ENCODE measurements at regions not wholly inside any gene's neighbourhood (a gene's known extent, or its start where the extent isn't known, plus 50 kb on each side); places are given as distances from the start of the nearest gene placed in this dataset.

- Histone ChIP-seq H3K36me3 (ENCODE audit: control insufficient read depth in 4 of 4, insufficient read depth in 4 of 4, low read length in 3 of 4) (no peaks in the 10 kb centered on the region), H3K4me3 (ENCODE audit: control insufficient read depth in 1 of 7, extremely low read depth in 1 of 7, insufficient read depth in 4 of 7, low read depth in 2 of 7, low read length in 6 of 7) (no peak overlapping the region), H3K27me3 (replicated peaks in 2 of 5; ENCODE audit: control insufficient read depth in 4 of 5, insufficient read depth in 5 of 5, low read length in 4 of 5) (no peaks in the 10 kb centered on the region), H3K9me3 (ENCODE audit: control extremely low read depth in 1 of 5, control insufficient read depth in 4 of 5, insufficient read depth in 2 of 5, low read depth in 1 of 5, low read length in 4 of 5) (peaks cover 0 to 14% (median 2%) of the 10 kb centered on the region in 5 experiments), H3K4me1 (ENCODE audit: control extremely low read depth in 1 of 4, control insufficient read depth in 4 of 4, insufficient read depth in 4 of 4, low read length in 3 of 4) (no peaks in the 10 kb centered on the region), H3K27ac (ENCODE audit: insufficient read depth in 1 of 2, low read depth in 1 of 2, low read length in 2 of 2, poor library complexity in 1 of 2, severe bottlenecking in 2 of 2) (no peak overlapping the region)
- no peak for DNase-seq
- ChIA-PET POLR2A (no interaction called here), CTCF (no interaction called here)
- no CpG with 5 or more reads among the region's 1 CpG for WGBS (ENCODE audit: insufficient coverage)
Observed at GRCh38 chr9:107914151-107914550, 424.6 kb upstream of the KLF4 start.

GRCh38 chr9:107907715-107908114 is 418.1 kb upstream of the KLF4 start:
- no peak overlapping the region for H3K4me3 ChIP-seq (ENCODE audit: control insufficient read depth in 1 of 7, extremely low read depth in 1 of 7, insufficient read depth in 4 of 7, low read depth in 2 of 7, low read length in 6 of 7)
- no peak for DNase-seq
- no peaks in the 10 kb centered on the region for H3K36me3 ChIP-seq (ENCODE audit: control insufficient read depth in 4 of 4, insufficient read depth in 4 of 4, low read length in 3 of 4)
- H3K27ac ChIP-seq (ENCODE audit: insufficient read depth in 1 of 2, low read depth in 1 of 2, low read length in 2 of 2, poor library complexity in 1 of 2, severe bottlenecking in 2 of 2): no peak overlapping the region
- 100% methylated on average over 1 of the region's 1 CpG for WGBS (ENCODE audit: insufficient coverage)
- ChIA-PET CTCF (no interaction called here), POLR2A (no interaction called here)
- H3K4me1 ChIP-seq (ENCODE audit: control extremely low read depth in 1 of 4, control insufficient read depth in 4 of 4, insufficient read depth in 4 of 4, low read length in 3 of 4): peaks cover 0 to 12% (median 4%) of the 10 kb centered on the region in 4 experiments
- H3K27me3 ChIP-seq (replicated peaks in 2 of 5; ENCODE audit: control insufficient read depth in 4 of 5, insufficient read depth in 5 of 5, low read length in 4 of 5): no peaks in the 10 kb centered on the region
- H3K9me3 ChIP-seq (ENCODE audit: control extremely low read depth in 1 of 5, control insufficient read depth in 4 of 5, insufficient read depth in 2 of 5, low read depth in 1 of 5, low read length in 4 of 5): peaks cover 0 to 2% (median 0%) of the 10 kb centered on the region in 5 experiments

GRCh38 chr9:107907255-107907654 is 417.7 kb upstream of the KLF4 start:
- Histone ChIP-seq H3K27me3 (replicated peaks in 2 of 5; ENCODE audit: control insufficient read depth in 4 of 5, insufficient read depth in 5 of 5, low read length in 4 of 5) (no peaks in the 10 kb centered on the region), H3K4me1 (ENCODE audit: control extremely low read depth in 1 of 4, control insufficient read depth in 4 of 4, insufficient read depth in 4 of 4, low read length in 3 of 4) (peaks cover 0 to 12% (median 4%) of the 10 kb centered on the region in 4 experiments), H3K36me3 (ENCODE audit: control insufficient read depth in 4 of 4, insufficient read depth in 4 of 4, low read length in 3 of 4) (no peaks in the 10 kb centered on the region), H3K9me3 (ENCODE audit: control extremely low read depth in 1 of 5, control insufficient read depth in 4 of 5, insufficient read depth in 2 of 5, low read depth in 1 of 5, low read length in 4 of 5) (peaks cover 0 to 3% (median 0%) of the 10 kb centered on the region in 5 experiments), H3K27ac (ENCODE audit: insufficient read depth in 1 of 2, low read depth in 1 of 2, low read length in 2 of 2, poor library complexity in 1 of 2, severe bottlenecking in 2 of 2) (no peak overlapping the region), H3K4me3 (ENCODE audit: control insufficient read depth in 1 of 7, extremely low read depth in 1 of 7, insufficient read depth in 4 of 7, low read depth in 2 of 7, low read length in 6 of 7) (no peak overlapping the region)
- POLR2A ChIA-PET: no interaction called here
- CTCF ChIA-PET: no interaction called here
- peak in 2 of 3 donors; percentile 9 to 24 for DNase-seq
- WGBS (ENCODE audit: insufficient coverage): 90% methylated on average over 3 of the region's 3 CpGs

DNA sequence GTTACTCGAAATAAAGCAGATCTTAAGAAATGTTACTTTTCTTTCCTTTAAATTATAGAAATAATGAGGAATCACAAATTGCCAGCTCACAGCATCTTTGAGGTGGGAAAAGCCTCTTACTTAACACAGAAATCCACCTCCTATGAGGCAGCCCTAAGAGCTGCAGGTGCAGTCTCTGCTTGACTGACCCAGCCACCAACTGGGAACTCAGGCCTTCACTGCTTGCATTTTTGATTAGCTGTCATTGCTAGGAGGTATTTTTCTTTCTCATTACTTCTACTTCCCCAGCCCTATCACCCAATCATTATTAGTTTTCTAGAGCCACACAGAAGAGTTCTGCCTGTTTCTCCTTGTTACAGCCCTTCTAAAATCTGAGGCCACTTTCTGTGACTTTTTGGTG is 416.5 kb upstream of the KLF4 start:
- no peak overlapping the region for H3K4me3 ChIP-seq (ENCODE audit: control insufficient read depth in 1 of 7, extremely low read depth in 1 of 7, insufficient read depth in 4 of 7, low read depth in 2 of 7, low read length in 6 of 7)
- peak in 1 of 3 donors; percentile 8 for DNase-seq
- no peaks in the 10 kb centered on the region for H3K27me3 ChIP-seq (replicated peaks in 2 of 5; ENCODE audit: control insufficient read depth in 4 of 5, insufficient read depth in 5 of 5, low read length in 4 of 5)
- ChIA-PET CTCF (no interaction called here), POLR2A (no interaction called here)
- H3K27ac ChIP-seq (ENCODE audit: insufficient read depth in 1 of 2, low read depth in 1 of 2, low read length in 2 of 2, poor library complexity in 1 of 2, severe bottlenecking in 2 of 2): no peak overlapping the region
- H3K9me3 ChIP-seq (ENCODE audit: control extremely low read depth in 1 of 5, control insufficient read depth in 4 of 5, insufficient read depth in 2 of 5, low read depth in 1 of 5, low read length in 4 of 5): peaks cover 0 to 9% (median 2%) of the 10 kb centered on the region in 5 experiments
- no peaks in the 10 kb centered on the region for H3K36me3 ChIP-seq (ENCODE audit: control insufficient read depth in 4 of 4, insufficient read depth in 4 of 4, low read length in 3 of 4)
- WGBS (ENCODE audit: insufficient coverage): no CpG with 5 or more reads among the region's 1 CpG
- H3K4me1 ChIP-seq (ENCODE audit: control extremely low read depth in 1 of 4, control insufficient read depth in 4 of 4, insufficient read depth in 4 of 4, low read length in 3 of 4): peaks cover 0 to 12% (median 4%) of the 10 kb centered on the region in 4 experiments

DNA sequence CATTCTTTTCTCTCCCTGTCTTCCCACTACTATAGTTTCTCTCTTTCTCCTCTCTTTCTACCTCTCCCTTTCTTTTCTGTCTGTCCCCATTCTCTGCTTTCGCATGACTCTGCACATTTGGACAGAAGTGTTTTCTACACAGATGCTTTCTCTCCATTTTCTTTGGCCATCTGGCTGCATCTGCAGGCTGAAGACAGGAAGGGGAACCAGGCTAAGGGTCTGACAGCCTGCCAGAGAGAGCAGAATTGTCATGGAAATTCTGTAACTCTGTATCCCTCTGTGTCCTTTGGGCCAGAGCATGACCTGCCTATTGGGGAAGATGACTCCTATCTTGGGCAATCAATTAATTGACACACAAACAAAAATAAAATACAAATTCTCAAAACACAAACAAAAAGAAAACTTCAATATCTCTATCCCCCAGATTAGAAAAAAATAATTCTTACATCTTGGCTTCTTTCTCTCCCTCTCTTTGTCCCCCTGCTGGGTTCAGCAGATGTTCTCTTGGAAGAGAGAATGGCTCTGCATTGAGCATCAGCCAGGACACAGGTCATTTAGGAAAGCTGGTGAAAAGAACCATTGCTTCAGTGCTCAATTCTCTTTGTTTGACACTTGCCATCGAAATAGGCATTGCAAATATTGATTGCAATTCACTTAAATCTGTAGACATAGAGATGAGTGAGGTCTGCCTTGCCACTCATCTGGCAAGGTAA is 415.9 kb upstream of the KLF4 start:
- H3K9me3 ChIP-seq (ENCODE audit: control extremely low read depth in 1 of 5, control insufficient read depth in 4 of 5, insufficient read depth in 2 of 5, low read depth in 1 of 5, low read length in 4 of 5): peaks cover 0 to 9% (median 2%) of the 10 kb centered on the region in 5 experiments
- H3K27me3 ChIP-seq (replicated peaks in 2 of 5; ENCODE audit: control insufficient read depth in 4 of 5, insufficient read depth in 5 of 5, low read length in 4 of 5): no peaks in the 10 kb centered on the region
- ChIA-PET POLR2A (no interaction called here), CTCF (no interaction called here)
- H3K4me3 ChIP-seq (ENCODE audit: control insufficient read depth in 1 of 7, extremely low read depth in 1 of 7, insufficient read depth in 4 of 7, low read depth in 2 of 7, low read length in 6 of 7): no peak overlapping the region
- no peaks in the 10 kb centered on the region for H3K36me3 ChIP-seq (ENCODE audit: control insufficient read depth in 4 of 4, insufficient read depth in 4 of 4, low read length in 3 of 4)
- no peak overlapping the region for H3K27ac ChIP-seq (ENCODE audit: insufficient read depth in 1 of 2, low read depth in 1 of 2, low read length in 2 of 2, poor library complexity in 1 of 2, severe bottlenecking in 2 of 2)
- DNase-seq: peak in 2 of 3 donors; percentile 60 to 84
- 70% methylated on average over 2 of the region's 2 CpGs for WGBS (ENCODE audit: insufficient coverage)
- peaks cover 0 to 12% (median 4%) of the 10 kb centered on the region in 4 experiments for H3K4me1 ChIP-seq (ENCODE audit: control extremely low read depth in 1 of 4, control insufficient read depth in 4 of 4, insufficient read depth in 4 of 4, low read length in 3 of 4)

DNA sequence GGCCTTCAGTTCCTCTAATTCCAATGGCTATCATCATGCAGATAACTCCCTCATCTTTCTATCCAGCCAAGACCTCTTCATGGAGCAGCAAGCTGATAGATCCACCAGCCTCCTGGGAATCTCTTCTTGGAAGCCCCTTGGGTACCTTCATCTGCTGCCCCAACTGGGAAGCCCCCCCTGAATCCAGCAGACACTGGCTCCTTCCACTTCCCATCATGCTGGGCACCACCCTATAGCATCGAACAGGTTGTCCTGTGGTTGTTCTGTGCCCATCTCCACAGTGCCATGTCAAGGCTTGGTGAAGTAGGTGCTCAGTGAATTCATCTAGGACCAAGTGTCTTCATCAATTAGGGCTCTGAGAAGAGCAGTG is 410.4 kb upstream of the KLF4 start:
- no peak for DNase-seq
- Histone ChIP-seq H3K36me3 (ENCODE audit: control insufficient read depth in 4 of 4, insufficient read depth in 4 of 4, low read length in 3 of 4) (no peaks in the 10 kb centered on the region), H3K27ac (ENCODE audit: insufficient read depth in 1 of 2, low read depth in 1 of 2, low read length in 2 of 2, poor library complexity in 1 of 2, severe bottlenecking in 2 of 2) (no peak overlapping the region), H3K27me3 (replicated peaks in 2 of 5; ENCODE audit: control insufficient read depth in 4 of 5, insufficient read depth in 5 of 5, low read length in 4 of 5) (no peaks in the 10 kb centered on the region), H3K4me3 (ENCODE audit: control insufficient read depth in 1 of 7, extremely low read depth in 1 of 7, insufficient read depth in 4 of 7, low read depth in 2 of 7, low read length in 6 of 7) (no peak overlapping the region), H3K9me3 (ENCODE audit: control extremely low read depth in 1 of 5, control insufficient read depth in 4 of 5, insufficient read depth in 2 of 5, low read depth in 1 of 5, low read length in 4 of 5) (peaks cover 0 to 9% (median 0%) of the 10 kb centered on the region in 5 experiments), H3K4me1 (ENCODE audit: control extremely low read depth in 1 of 4, control insufficient read depth in 4 of 4, insufficient read depth in 4 of 4, low read length in 3 of 4) (peaks cover 0 to 4% (median under 1%) of the 10 kb centered on the region in 4 experiments)
- ChIA-PET POLR2A (no interaction called here), CTCF (no interaction called here)
- WGBS (ENCODE audit: insufficient coverage): 100% methylated on average over 1 of the region's 1 CpG

DNA sequence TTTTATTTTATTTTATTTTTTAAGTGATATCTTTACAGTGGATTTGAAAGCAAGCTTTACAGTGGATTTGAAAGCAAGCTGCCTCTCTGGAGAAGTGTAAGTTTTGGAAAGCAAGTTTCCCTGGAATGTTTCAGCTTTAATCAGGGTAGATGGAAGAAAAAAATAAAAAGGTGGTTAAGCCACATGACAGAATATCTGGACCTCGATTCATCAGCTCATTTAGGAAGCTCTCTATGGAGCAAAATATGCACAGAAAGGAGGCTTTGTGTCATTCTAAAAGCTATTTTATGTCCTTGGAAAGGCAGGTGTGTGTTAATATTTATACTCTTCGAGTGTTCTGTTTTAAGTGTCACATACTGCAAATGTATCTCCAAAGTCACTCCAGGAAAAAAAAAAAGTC is 409.2 kb upstream of the KLF4 start:
- POLR2A ChIA-PET: interaction anchor here (0.6 kb wide), 1 partner anchor 32 kb away, joined by 7 read pairs; no protein-coding TSS in a partner anchor
- no peak for DNase-seq
- WGBS (ENCODE audit: insufficient coverage): no CpG with 5 or more reads among the region's 2 CpGs

More for the DNA sequence above, 409.2 kb upstream of the KLF4 start:
- H3K4me1 ChIP-seq (ENCODE audit: control extremely low read depth in 1 of 4, control insufficient read depth in 4 of 4, insufficient read depth in 4 of 4, low read length in 3 of 4): no peaks in the 10 kb centered on the region
- H3K27me3 ChIP-seq (replicated peaks in 2 of 5; ENCODE audit: control insufficient read depth in 4 of 5, insufficient read depth in 5 of 5, low read length in 4 of 5): no peaks in the 10 kb centered on the region
- no peaks in the 10 kb centered on the region for H3K36me3 ChIP-seq (ENCODE audit: control insufficient read depth in 4 of 4, insufficient read depth in 4 of 4, low read length in 3 of 4)
- H3K27ac ChIP-seq (ENCODE audit: insufficient read depth in 1 of 2, low read depth in 1 of 2, low read length in 2 of 2, poor library complexity in 1 of 2, severe bottlenecking in 2 of 2): no peak overlapping the region
- no peak overlapping the region for H3K4me3 ChIP-seq (ENCODE audit: control insufficient read depth in 1 of 7, extremely low read depth in 1 of 7, insufficient read depth in 4 of 7, low read depth in 2 of 7, low read length in 6 of 7)
- CTCF ChIA-PET: interaction anchor here (1.1 to 1.3 kb wide), 2 partner anchors 19 to 135 kb away, joined by 3 to 4 read pairs; no protein-coding TSS in a partner anchor
- H3K9me3 ChIP-seq (ENCODE audit: control extremely low read depth in 1 of 5, control insufficient read depth in 4 of 5, insufficient read depth in 2 of 5, low read depth in 1 of 5, low read length in 4 of 5): peaks cover 0 to 9% (median 0%) of the 10 kb centered on the region in 5 experiments

Data from common myeloid progenitor, CD34-positive (primary cell).